ENCODE measurements at regions not wholly inside any gene's neighbourhood (a gene's known extent, or its start where the extent isn't known, plus 50 kb on each side); places are given as distances from the start of the nearest gene placed in this dataset.
"Not testable (repeated sequence)": the region's sequence is repeated elsewhere in the genome, so short reads cannot be mapped to it uniquely, and the experiment has no call there.

DNA sequence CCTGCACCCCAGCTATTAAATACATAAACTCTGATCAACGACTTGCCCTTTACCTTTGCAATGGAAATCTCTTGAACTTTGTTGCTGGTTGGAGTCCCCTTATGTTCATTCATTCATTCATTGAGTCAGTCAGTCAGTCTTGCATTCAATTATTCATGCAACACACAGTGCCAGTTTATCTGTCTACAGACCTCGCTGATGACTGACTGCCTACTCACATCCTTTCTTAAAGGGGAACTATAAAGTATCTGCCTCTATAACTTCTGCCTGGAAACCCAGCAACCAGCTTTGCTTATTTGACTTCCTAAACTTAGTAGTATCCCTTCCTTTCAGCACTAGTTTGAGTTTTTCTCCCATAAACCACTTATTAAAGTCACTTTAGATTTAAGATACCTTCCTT is 620.8 kb upstream of the ADGRL3 start:
- DNase-seq: no peak

DNA sequence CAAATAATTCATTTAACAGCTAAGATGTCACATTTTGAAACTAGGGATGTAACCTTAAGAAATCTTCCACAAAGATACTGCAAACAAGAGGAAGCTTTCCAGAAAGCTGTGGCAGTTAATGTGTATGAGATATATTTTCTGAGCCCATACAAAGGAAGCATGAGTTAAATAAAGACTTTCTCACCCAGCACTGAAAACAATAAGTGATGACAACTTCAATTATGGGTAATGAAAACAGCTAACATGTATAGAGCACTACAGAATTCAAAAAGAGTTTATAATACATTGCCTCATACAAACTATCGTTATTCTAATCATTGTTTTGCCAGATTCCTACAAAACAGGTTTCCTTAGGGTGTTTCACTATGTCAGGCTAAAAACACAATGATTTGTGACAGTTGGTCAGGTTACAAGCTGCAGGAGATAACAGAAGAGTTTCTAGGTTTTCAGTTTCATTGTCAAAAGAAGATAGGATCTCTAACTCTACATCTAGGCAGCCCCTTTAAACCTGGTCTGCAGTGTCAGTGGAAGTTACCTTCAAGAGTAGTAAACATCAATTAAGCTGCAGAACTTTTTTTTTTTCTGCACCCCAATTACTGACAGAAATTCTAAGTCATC is 618.1 kb upstream of the ADGRL3 start:
- no peak for DNase-seq

GRCh38 chr4:60588556-60588955 is 611.6 kb upstream of the ADGRL3 start:
- DNase-seq: no peak

GRCh38 chr4:60589425-60589824 is 610.7 kb upstream of the ADGRL3 start:
- no peak for DNase-seq

GRCh38 chr4:60590116-60590515 is 610.0 kb upstream of the ADGRL3 start:
- DNase-seq: no peak

DNA sequence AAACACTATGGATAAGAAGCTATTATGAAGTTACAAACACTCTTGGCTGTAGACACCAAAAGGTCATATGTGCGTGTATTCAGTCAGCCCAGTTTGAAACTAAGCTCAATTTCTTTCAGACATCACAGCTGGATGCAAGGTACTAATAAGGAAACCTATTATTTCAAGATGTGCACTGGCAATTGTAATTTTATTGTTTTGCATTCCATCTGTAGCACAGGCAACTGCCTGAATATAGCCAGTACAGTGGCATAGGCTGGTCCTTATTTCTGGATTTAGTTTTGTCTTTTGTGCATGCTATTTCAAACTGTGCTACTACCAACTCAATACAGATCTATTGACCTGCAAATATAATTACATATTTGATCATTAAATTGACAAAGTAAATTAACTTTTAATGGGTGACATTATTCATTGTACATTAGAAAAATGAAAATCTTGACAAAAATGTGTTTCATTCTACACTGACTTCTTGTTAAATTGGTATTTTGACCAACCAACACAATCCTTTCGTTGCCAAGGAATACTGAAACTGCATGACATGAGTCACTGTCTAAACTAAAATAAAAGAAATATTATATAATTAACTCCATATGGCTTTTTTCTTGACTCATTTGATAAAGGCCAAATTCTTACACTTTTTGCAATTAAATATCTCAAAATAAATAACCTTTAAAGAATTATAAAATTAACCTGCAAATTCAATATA is 594.3 kb upstream of the ADGRL3 start:
- no peak for DNase-seq

- no peak for DNase-seq
These were observed 588.2 kb upstream of the ADGRL3 start for GRCh38 chr4:60611762-60612496.

GRCh38 chr4:60617731-60618130 is 582.4 kb upstream of the ADGRL3 start:
- DNase-seq: no peak

DNA sequence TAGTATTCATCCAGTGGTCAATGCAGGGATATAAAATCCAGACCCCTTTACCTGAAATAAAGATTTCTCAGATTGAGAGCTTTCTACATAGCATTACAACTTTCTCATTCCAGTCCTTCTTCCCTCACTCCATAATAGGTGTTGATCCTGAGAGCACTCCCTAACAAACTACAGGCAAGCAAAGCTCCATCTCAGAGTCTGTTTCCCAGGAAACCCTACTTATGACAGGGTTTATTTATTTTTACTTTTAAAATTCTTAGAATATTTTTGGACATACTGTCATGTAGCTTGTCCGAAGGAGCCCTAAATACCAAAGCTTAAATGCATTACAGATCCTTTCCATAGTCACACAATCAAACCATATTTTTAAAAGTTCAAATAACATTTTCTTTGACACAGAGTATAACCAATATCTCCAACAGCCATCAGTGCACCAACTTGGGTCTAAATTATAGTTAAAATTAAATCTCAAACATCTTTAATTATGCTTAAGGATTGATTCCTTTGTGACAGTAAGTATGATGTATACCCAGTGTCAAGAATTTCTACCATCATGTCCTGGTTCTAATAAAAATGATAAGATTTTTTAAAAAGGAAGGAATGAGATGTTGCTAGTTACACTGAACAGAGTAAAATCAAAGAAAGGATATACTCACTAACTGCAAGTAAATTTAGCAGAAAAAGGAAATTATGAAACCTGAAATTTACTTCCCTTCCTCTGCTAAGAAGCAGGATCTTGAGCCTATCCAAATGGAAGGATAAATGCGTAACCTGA is 580.4 kb upstream of the ADGRL3 start:
- DNase-seq: no peak

DNA sequence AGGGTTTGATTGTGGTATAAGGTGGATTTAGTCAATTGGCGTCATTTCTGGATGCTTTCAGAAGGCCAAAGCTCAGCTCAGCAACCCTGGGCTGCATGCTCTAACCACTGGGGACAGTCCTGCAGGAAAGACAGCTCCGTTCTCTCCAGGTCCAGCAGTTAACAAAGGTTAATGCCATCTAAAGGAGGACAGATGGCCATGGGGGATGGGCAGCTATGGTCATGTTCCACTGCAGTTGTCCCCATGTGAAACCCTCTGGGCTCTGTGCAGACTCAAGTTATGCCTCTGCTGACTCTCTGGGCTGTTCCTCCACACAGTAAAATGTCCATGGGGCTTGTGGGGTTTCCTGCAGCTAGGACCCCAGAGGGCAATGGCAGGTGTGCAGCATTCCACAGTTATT is 562.1 kb upstream of the ADGRL3 start:
- DNase-seq: no peak

GRCh38 chr4:60648774-60649173 is 551.4 kb upstream of the ADGRL3 start:
- no peak for DNase-seq

GRCh38 chr4:60652933-60653332 is 547.2 kb upstream of the ADGRL3 start:
- DNase-seq: no peak

GRCh38 chr4:60655356-60655755 is 544.8 kb upstream of the ADGRL3 start:
- DNase-seq: no peak

DNA sequence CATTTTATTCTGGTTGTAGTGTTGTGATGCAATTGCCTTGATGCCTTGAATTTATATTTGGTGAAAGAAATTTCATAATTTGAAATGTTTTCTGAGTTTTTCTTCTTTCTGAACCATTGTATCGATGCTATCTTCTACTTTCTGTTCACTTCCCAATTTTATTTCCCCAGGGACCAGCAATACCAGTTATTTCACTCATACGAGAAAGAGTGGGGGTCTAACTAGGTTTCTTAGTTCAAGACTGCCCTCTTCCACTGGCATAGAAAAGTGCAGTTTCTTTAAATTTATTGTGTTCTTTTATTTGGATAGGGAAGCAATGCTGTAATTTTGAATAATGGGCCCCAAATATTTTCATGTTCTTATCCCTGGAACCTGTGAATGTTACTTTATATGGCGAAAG is 544.0 kb upstream of the ADGRL3 start:
- no peak for DNase-seq

- DNase-seq: no peak
These were observed 543.1 kb upstream of the ADGRL3 start for GRCh38 chr4:60657041-60657440.

GRCh38 chr4:60657807-60658206 is 542.3 kb upstream of the ADGRL3 start:
- DNase-seq: no peak

DNA sequence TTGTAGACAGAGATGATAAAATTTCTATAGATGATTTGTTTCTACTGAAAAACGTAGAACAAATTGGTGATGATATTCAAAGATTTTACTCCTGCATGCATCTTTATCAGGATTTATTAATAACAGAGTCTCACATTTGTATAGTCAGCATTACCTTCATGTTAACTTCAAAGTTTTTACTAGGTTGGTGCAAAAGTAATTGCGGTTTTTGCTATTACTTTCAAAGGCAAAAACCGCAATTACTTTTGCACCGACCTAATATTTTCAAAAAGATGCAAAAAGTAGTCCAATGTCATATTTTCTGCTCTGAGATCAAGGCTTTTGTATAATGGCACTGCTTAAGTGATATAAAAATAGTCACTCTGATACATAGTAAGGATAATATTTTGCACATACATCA is 536.4 kb upstream of the ADGRL3 start:
- no peak for DNase-seq

- DNase-seq: no peak
These were observed 517.2 kb upstream of the ADGRL3 start for GRCh38 chr4:60682901-60683300.

GRCh38 chr4:60683357-60683756 is 516.8 kb upstream of the ADGRL3 start:
- no peak for DNase-seq

- DNase-seq: no peak
These were observed 516.2 kb upstream of the ADGRL3 start for GRCh38 chr4:60683973-60684372.

DNA sequence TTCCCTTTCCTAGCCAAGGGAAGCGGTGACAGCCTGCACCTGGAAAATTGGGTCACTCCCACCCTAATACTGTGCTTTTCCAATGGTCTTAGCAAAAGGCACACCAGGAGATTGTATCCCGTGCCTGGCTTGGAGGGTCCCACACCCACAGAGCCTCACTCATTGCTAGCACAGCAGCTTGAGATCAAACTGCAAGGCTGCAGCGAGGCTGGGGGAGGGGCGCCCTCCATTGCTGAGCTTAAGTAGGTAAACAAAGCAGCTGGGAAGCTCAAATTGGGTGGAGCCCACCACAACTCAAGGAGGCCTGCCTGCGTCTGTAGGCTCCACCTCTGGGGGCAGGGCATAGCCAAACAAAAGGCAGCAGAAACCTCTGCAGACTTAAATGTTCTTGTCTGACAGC is 504.1 kb upstream of the ADGRL3 start:
- not testable (repeated sequence) for DNase-seq

GRCh38 chr4:60709061-60709460 is 491.1 kb upstream of the ADGRL3 start:
- DNase-seq: no peak

DNA sequence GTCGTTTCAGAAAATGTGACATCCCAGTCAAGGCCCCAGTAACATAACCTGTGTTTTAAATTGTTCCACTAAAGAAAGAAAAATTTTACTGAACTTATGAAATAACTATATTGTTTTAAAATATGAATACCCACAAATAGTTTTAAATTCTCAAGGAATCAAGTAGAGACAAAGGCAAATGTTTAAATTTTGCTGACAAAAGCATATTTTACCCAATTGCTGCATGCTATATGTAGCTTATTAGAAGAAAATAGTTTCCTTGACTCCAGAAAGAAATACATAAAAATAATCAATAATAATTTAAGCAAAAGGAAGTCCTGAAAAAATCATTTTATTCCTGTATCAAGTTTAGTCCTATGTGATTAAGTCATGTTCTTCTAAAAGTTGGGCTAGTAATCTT is 481.3 kb upstream of the ADGRL3 start:
- DNase-seq: no peak

DNA sequence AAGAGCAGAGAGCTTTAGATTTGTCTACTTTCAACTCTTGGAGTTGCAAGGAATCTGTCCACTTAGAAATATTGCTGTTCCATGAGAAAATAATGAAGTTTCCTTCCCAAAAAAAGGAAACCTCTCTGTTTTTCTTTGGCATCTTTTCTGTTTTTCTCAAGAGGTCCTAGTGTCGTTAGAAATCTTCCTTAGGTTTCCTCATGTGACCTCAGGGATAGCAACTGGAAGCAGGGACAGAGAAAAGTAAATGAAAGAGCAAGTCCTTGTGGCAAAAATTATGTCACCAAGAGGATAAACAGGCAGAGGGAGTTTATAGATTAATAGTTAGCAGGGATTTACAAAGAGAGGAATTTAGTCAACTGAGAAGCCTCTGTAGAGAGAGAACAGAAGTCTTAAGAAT is 478.4 kb upstream of the ADGRL3 start:
- no peak for DNase-seq

All from stimulated activated CD4-positive, alpha-beta T cell treated with anti-CD3 and anti-CD28 coated beads, Interleukin-12 subunit alpha, Interleukin-12 subunit beta, amount 100 ng/mL, for 4 hours (primary cell).